Tibial nerve (tissue), 4 donors: ENCODE measurements at regions not wholly inside any gene's neighbourhood (a gene's known extent, or its start where the extent isn't known, plus 50 kb on each side); places are given as distances from the start of the nearest gene placed in this dataset.

Experiments used
- DNase-seq, 2 donors: peaks; one replicate each; pipeline ENCODE4 v3.0.0-alpha.2; 2019; ENCODE audit warnings: low spot score in 2 of 2
- H3K27ac ChIP-seq, 4 donors: fragments of 200-600 bp; sonication (generic) in 3 of 4; one replicate each; pipeline ENCODE4 v1.5.1; 2017 to 2019; ENCODE audit warnings: mild to moderate bottlenecking in 1 of 4
- H3K27me3 ChIP-seq, 2 donors: fragments of 200-600 bp; sonication (generic) in 1 of 2; one replicate each; pipeline versions ENCODE4 v1.5.1 to v1.6.0; 2017 to 2019
- H3K36me3 ChIP-seq, 3 donors: fragments of 200-600 bp; sonication (generic); one replicate each; pipeline ENCODE4 v1.5.1; 2018 to 2019
- H3K4me1 ChIP-seq, 4 donors: fragments of 200-600 bp; sonication (generic) in 3 of 4; one replicate each; pipeline ENCODE4 v1.5.1; 2017 to 2019
- H3K4me3 ChIP-seq, 4 donors: fragments of 200-600 bp; sonication (generic) in 3 of 4; one replicate each; pipeline ENCODE4 v1.5.1; 2017 to 2019; ENCODE audit warnings: mild to moderate bottlenecking in 1 of 4, moderate library complexity in 1 of 4
- H3K9me3 ChIP-seq, 4 donors: fragments of 200-600 bp; sonication (generic) in 3 of 4; one replicate each; pipeline ENCODE4 v1.5.1; 2017 to 2019
- EP300 ChIP-seq, 2 donors: sonication (generic); formaldehyde crosslinking; IDR thresholded peaks; one replicate each; pipeline ENCODE4 v1.6.1; 2017; ENCODE audit warnings: antibody characterized with exemption in 2 of 2, mild to moderate bottlenecking in 1 of 2
- POLR2A ChIP-seq, 2 donors: fragments of 450-650 bp; IDR thresholded peaks; one replicate each; pipeline ENCODE4 v1.6.1; 2017; ENCODE audit warnings: antibody characterized with exemption in 2 of 2, mild to moderate bottlenecking in 2 of 2, moderate library complexity in 2 of 2
- WGBS, 2 donors: methylation state at CpG; one replicate each; pipeline ENCODE4 v1.1.5; 2018; 5-methylcytosine and 5-hydroxymethylcytosine counted together
- TF ChIP-seq, protein P1 (sequence below), 5 experiments: fragments of 200-600 bp in 3 of 5; fragments of 450-650 bp in 2 of 5; sonication (generic) in 3 of 5; IDR thresholded peaks; one replicate each; pipeline ENCODE4 v1.5.1; 2016 to 2019; ENCODE audit warnings: antibody characterized with exemption in 5 of 5, mild to moderate bottlenecking in 3 of 5, moderate library complexity in 2 of 5

DNA sequence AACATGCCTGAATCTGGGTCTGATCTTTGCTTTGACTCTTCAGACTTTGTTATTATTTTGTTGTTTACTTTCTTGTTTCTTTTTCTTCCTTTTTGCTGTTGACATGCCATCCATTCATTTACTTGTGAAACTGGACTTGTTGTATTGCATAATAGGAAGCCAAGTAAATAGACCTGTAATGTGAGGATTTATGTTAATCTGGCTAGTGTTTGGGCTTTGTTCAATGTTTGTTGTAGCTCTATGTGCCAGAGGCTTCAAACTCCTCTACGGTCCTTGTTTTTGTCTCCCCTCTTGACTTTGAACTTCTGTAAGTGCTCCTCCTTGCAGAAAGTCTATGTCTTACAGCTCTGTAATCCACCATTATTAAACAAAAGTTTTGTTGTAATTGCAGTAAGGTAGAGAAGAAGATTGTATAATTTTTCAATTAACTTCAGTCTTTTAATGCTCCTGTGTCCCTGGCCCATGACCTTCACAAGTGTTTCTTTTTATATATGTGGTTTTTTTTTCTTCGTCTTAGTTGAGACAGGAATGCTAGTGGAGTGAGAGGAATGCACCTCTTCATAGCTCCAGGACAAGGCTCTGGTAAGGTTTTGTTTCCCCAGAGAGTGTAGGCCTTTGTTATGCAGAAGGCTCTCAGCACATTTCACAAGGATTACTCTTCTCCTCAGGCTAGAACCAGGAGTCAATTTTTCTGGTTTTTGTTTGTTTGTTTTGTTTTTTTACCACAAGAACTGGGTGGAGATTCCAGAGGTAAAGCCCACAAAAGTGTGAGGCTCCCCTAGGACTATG, 1061.8 kb upstream of the CITED2 start:
- no peak overlapping the region for H3K4me3 ChIP-seq
- no peak for DNase-seq
- H3K27me3 ChIP-seq = no peaks in the 10 kb centered on the region
- no peak overlapping the region for H3K27ac ChIP-seq
- peaks cover 0 to 11% (median 4%) of the 10 kb centered on the region in 4 donors for H3K4me1 ChIP-seq
- TF ChIP-seq, protein P1, sequence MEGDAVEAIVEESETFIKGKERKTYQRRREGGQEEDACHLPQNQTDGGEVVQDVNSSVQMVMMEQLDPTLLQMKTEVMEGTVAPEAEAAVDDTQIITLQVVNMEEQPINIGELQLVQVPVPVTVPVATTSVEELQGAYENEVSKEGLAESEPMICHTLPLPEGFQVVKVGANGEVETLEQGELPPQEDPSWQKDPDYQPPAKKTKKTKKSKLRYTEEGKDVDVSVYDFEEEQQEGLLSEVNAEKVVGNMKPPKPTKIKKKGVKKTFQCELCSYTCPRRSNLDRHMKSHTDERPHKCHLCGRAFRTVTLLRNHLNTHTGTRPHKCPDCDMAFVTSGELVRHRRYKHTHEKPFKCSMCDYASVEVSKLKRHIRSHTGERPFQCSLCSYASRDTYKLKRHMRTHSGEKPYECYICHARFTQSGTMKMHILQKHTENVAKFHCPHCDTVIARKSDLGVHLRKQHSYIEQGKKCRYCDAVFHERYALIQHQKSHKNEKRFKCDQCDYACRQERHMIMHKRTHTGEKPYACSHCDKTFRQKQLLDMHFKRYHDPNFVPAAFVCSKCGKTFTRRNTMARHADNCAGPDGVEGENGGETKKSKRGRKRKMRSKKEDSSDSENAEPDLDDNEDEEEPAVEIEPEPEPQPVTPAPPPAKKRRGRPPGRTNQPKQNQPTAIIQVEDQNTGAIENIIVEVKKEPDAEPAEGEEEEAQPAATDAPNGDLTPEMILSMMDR (IDR thresholded peaks at IDR 0.05) = no peak
- TF ChIP-seq POLR2A (IDR thresholded peaks at IDR 0.05) (no peak), EP300 (IDR thresholded peaks at IDR 0.05) (no peak)
- H3K9me3 ChIP-seq = peaks cover 0 to 8% (median 0%) of the 10 kb centered on the region in 4 donors
- WGBS, 2 donors = 46 to 47% methylated on average over 2 of the region's 2 CpGs
- no peaks in the 10 kb centered on the region for H3K36me3 ChIP-seq

DNA sequence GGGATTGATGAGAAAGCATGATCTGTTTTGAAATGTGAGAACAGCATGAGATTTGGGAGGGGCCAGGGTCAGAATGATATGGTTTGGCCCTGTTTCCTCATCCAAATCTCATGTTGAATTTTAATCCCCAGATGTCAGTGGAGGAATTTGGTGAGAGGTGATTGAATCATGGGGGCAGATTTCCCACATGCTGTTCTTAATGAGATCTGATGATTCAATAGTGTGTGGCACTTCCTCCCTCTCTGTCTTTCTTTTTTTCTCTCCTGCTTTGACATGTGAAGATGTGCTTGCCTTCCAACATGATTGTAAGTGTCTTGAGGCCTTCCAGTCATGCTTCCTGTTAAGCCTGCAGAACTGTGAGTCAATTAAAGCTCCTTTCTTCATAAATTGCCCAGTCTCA, 1060.3 kb upstream of the CITED2 start:
- H3K27me3 ChIP-seq = no peaks in the 10 kb centered on the region
- TF ChIP-seq EP300 (IDR thresholded peaks at IDR 0.05) = no peak
- no peak for TF ChIP-seq POLR2A (IDR thresholded peaks at IDR 0.05)
- TF ChIP-seq, protein P1 (IDR thresholded peaks at IDR 0.05) = no peak
- no peaks in the 10 kb centered on the region for H3K36me3 ChIP-seq
- H3K27ac ChIP-seq = no peak overlapping the region
- DNase-seq = no peak
- H3K4me1 ChIP-seq = no peaks in the 10 kb centered on the region
- peaks cover 0 to 8% (median 0%) of the 10 kb centered on the region in 4 donors for H3K9me3 ChIP-seq
- H3K4me3 ChIP-seq = no peak overlapping the region

DNA sequence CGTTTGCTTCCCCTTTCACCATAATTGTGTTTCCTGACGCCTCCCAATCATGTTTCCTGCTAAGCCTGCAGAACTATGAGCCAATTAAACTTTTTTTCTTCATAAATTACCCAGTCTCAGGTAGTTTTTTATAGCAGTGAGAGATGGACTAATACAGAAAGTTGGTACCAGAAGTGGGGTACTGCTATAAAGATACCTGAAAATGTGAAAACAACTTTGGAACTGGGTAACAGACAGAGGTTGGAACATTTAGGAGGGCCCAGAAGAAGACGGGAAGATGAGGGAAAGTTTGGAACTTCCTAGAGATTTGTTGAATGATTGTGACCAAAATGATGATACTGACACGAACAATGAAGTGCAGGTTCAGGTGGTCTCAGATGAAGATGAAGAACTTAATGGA, 1058.6 kb upstream of the CITED2 start:
- WGBS, 2 donors = 96 to 99% methylated on average over 4 of the region's 4 CpGs
- H3K4me3 ChIP-seq = no peak overlapping the region
- peaks cover 0 to 8% (median 0%) of the 10 kb centered on the region in 4 donors for H3K9me3 ChIP-seq
- no peak overlapping the region for H3K27ac ChIP-seq
- no peak for DNase-seq
- H3K36me3 ChIP-seq = no peaks in the 10 kb centered on the region
- H3K4me1 ChIP-seq = no peaks in the 10 kb centered on the region
- H3K27me3 ChIP-seq = no peaks in the 10 kb centered on the region
- TF ChIP-seq, protein P1 (IDR thresholded peaks at IDR 0.05) = no peak
- no peak for TF ChIP-seq POLR2A (IDR thresholded peaks at IDR 0.05)
- TF ChIP-seq EP300 (IDR thresholded peaks at IDR 0.05) = no peak

DNA sequence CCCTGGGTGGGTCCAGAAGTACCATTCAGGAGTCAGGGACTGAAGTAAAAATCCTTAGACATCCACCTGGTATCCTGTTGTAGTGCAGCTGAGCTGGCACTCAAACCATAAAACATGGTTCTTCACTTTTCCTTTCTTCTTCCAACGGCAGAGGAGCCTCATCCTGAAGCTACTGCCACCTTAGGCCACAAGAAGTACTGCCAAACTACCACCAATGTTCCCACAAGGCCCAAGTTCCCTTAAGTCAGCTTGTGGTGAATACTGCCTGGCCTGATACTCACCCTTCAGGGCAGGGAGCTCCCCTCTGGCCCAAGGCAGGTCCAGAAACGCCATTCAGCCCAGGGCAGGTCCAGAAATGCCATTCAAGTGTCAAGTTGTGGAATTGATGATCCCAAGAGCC, 1053.4 kb upstream of the CITED2 start:
- Histone ChIP-seq H3K4me3 (no peak overlapping the region), H3K36me3 (no peaks in the 10 kb centered on the region), H3K27me3 (no peaks in the 10 kb centered on the region), H3K9me3 (peaks cover 0 to 3% (median 0%) of the 10 kb centered on the region in 4 donors), H3K27ac (no peak overlapping the region), H3K4me1 (no peaks in the 10 kb centered on the region)
- no peak for DNase-seq
- 78 to 94% methylated on average over 2 of the region's 2 CpGs for WGBS, 2 donors
- TF ChIP-seq POLR2A (IDR thresholded peaks at IDR 0.05) = no peak
- TF ChIP-seq, protein P1 (IDR thresholded peaks at IDR 0.05) = no peak
- TF ChIP-seq EP300 (IDR thresholded peaks at IDR 0.05) = no peak

DNA sequence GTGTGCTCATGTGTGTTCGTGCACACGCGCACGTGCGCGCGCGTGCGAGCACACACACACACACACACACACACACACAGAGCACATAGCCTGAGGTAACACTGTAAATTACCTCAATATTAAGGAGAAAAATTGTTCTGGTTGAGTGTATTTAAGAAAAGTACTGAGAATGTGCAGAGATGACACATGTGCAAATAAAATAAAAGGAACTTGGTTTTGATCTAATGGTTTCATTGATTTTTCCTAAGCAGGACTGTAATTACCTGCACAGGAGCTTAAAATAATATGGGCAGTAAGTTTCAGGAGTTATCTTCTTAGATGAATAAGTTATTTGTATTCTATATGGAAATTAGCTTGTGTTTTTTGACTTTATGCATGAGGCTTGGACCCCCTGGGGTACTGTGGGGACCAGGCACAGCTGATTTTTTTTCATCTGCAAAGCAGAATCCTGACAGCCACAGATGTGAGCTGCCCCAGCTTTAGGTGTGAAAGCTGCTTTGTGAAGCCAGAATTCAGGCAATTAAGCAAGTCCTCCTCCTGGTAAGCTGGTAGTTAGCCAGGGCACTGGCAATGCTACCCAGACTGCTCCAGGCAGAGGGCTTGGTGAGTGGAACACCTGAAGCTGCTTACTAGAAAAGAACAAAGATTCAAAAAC, 1040.6 kb upstream of the CITED2 start:
- Histone ChIP-seq H3K27ac (no peak overlapping the region), H3K36me3 (no peaks in the 10 kb centered on the region), H3K4me1 (no peaks in the 10 kb centered on the region), H3K27me3 (no peaks in the 10 kb centered on the region), H3K4me3 (no peak overlapping the region), H3K9me3 (peaks cover 0 to 16% (median 3%) of the 10 kb centered on the region in 4 donors)
- TF ChIP-seq, protein P1 (IDR thresholded peaks at IDR 0.05) = no peak
- TF ChIP-seq POLR2A (IDR thresholded peaks at IDR 0.05) (no peak), EP300 (IDR thresholded peaks at IDR 0.05) (no peak)
- 92 to 96% methylated on average over 9 of the region's 9 CpGs for WGBS, 2 donors
- DNase-seq = no peak
